Fibroblast of lung (primary cell): ENCODE measurements at regions not wholly inside any gene's neighbourhood (a gene's known extent, or its start where the extent isn't known, plus 50 kb on each side); places are given as distances from the start of the nearest gene placed in this dataset.

Experiments used
- DNase-seq, 2 donors: peaks; one replicate each; pipeline versions ENCODE4 v3.0.0 to v3.0.0-alpha.2; 2010; ENCODE audit warnings: low read depth in 2 of 2
- H2AFZ ChIP-seq: 2 replicates; pipeline ENCODE4 v1.5.1; 2012; ENCODE audit warnings: low read length, control low read depth, inconsistent platforms
- H3K27ac ChIP-seq: 2 replicates; pipeline ENCODE4 v1.5.1; 2011; ENCODE audit warnings: low read length, control low read depth; ENCODE audit not compliant: insufficient read depth
- H3K27me3 ChIP-seq: 2 replicates; pipeline ENCODE4 v1.5.1; 2011; ENCODE audit warnings: mild to moderate bottlenecking, low read length; ENCODE audit not compliant: control insufficient read depth, insufficient read depth
- H3K36me3 ChIP-seq: 2 replicates; pipeline ENCODE4 v1.5.1; 2011; ENCODE audit warnings: low read length; ENCODE audit not compliant: control insufficient read depth, insufficient read depth
- H3K4me1 ChIP-seq: 2 replicates; pipeline ENCODE4 v1.5.1; 2011; ENCODE audit warnings: low read length; ENCODE audit not compliant: control insufficient read depth, insufficient read depth; ENCODE audit errors: extremely low read depth
- H3K4me2 ChIP-seq: 2 replicates; pipeline ENCODE4 v1.5.1; 2011; ENCODE audit warnings: low read length, control low read depth; ENCODE audit not compliant: insufficient read depth; ENCODE audit errors: extremely low read depth
- H3K4me3 ChIP-seq, 4 experiments: fragments of 200-600 bp in 1 of 4; sonication (generic) in 1 of 4; replicated peaks in 1 of 4; 2 replicates each; pipeline ENCODE4 v1.5.1; 2011 to 2016; ENCODE audit warnings: low read length in 4 of 4, low read depth in 3 of 4, mild to moderate bottlenecking in 3 of 4, control low read depth in 2 of 4, inconsistent platforms in 1 of 4, mixed read lengths in 1 of 4; ENCODE audit not compliant: insufficient read depth in 1 of 4; ENCODE audit errors: control extremely low read depth in 1 of 4
- H3K79me2 ChIP-seq: 2 replicates; pipeline ENCODE4 v1.5.1; 2012; ENCODE audit warnings: mild to moderate bottlenecking, low read length, inconsistent platforms; ENCODE audit not compliant: control insufficient read depth, insufficient read depth
- H3K9ac ChIP-seq: 2 replicates; pipeline ENCODE4 v1.5.1; 2011; ENCODE audit warnings: mild to moderate bottlenecking, low read length, control low read depth; ENCODE audit not compliant: insufficient read depth
- H3K9me3 ChIP-seq: 2 replicates; pipeline ENCODE4 v1.5.1; 2012; ENCODE audit warnings: low read depth, low read length; ENCODE audit not compliant: control insufficient read depth, insufficient read depth
- H4K20me1 ChIP-seq: 2 replicates; pipeline ENCODE4 v1.5.1; 2011; ENCODE audit warnings: low read length; ENCODE audit not compliant: control insufficient read depth, insufficient read depth; ENCODE audit errors: extremely low read depth
- EZH2 ChIP-seq: IDR thresholded peaks from 2 replicates; pipeline ENCODE4 v1.5.1; 2012; ENCODE audit warnings: low read length, control low read depth, mild to moderate bottlenecking; ENCODE audit errors: missing control alignments
- TF ChIP-seq, protein P1 (sequence below), 2 donors: IDR thresholded peaks in 1 of 2; conservative IDR thresholded peaks in 1 of 2; 1 replicate in 1 of 2; 2 replicates in 1 of 2; pipeline ENCODE4 v1.5.1; 2011 to 2012; ENCODE audit warnings: low read length in 2 of 2, control low read depth in 1 of 2, inconsistent platforms in 1 of 2, low read depth in 1 of 2, mild to moderate bottlenecking in 1 of 2

DNA sequence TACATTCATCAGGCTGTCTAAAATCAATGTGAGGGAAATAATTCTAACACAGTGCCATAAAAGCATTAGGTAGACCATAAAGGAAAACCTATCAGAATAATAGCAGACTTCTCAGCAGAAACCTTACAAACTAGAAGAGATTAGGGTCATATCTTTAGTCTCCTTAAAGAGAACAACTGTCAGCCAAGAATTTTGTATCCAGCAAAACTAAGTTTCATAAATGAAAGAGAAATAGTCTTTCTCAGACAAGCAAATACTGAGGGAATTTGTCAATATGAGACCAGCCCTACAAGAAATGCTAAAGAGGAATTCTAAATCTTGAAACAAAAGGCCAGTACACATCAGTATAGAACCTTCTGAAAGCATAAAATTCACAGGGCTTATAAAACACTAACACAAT is 482.0 kb downstream of the SATB2 start:
- no peak for TF ChIP-seq EZH2
- TF ChIP-seq, protein P1, sequence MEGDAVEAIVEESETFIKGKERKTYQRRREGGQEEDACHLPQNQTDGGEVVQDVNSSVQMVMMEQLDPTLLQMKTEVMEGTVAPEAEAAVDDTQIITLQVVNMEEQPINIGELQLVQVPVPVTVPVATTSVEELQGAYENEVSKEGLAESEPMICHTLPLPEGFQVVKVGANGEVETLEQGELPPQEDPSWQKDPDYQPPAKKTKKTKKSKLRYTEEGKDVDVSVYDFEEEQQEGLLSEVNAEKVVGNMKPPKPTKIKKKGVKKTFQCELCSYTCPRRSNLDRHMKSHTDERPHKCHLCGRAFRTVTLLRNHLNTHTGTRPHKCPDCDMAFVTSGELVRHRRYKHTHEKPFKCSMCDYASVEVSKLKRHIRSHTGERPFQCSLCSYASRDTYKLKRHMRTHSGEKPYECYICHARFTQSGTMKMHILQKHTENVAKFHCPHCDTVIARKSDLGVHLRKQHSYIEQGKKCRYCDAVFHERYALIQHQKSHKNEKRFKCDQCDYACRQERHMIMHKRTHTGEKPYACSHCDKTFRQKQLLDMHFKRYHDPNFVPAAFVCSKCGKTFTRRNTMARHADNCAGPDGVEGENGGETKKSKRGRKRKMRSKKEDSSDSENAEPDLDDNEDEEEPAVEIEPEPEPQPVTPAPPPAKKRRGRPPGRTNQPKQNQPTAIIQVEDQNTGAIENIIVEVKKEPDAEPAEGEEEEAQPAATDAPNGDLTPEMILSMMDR (conservative IDR thresholded peaks at IDR 0.05 in 1 of 2, IDR thresholded peaks at IDR 0.05 in 1 of 2; ENCODE audit: low read depth in 1 of 2, low read length in 2 of 2) = no peak
- no peak overlapping the region for H3K9ac ChIP-seq
- no peak overlapping the region for H3K4me3 ChIP-seq
- no peak overlapping the region for H3K27ac ChIP-seq
- no peaks in the 10 kb centered on the region for H3K36me3 ChIP-seq
- no peak overlapping the region for H2AFZ ChIP-seq
- H3K79me2 ChIP-seq = no peaks in the 10 kb centered on the region
- no peak overlapping the region for H3K4me2 ChIP-seq
- H3K27me3 ChIP-seq = no peaks in the 10 kb centered on the region
- no peak for DNase-seq
- H3K4me1 ChIP-seq = no peaks in the 10 kb centered on the region
- H4K20me1 ChIP-seq = no peaks in the 10 kb centered on the region
- no peaks in the 10 kb centered on the region for H3K9me3 ChIP-seq

DNA sequence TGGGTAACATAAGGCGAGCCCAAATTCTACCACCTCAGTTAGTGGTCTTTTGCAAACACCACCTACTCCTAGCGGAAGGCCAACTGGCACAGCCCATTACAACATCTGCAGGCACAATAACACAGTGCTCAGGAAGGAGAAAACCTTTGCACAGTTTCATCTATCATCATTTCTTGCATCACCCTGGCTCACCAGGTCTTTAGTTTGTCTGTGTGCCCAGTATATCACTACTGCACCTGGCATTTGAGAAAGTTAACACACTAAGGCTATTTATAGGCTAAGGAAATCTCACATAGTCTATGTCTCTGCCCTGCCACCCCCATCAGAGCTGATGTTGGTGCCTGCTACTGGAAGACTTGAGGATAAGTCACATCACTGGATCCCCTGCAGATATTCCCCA is 484.0 kb downstream of the SATB2 start:
- no peaks in the 10 kb centered on the region for H3K4me1 ChIP-seq
- H4K20me1 ChIP-seq = no peaks in the 10 kb centered on the region
- no peaks in the 10 kb centered on the region for H3K36me3 ChIP-seq
- DNase-seq = no peak
- H3K4me2 ChIP-seq = no peak overlapping the region
- H3K27me3 ChIP-seq = no peaks in the 10 kb centered on the region
- no peak overlapping the region for H2AFZ ChIP-seq
- H3K27ac ChIP-seq = no peak overlapping the region
- H3K9ac ChIP-seq = no peak overlapping the region
- H3K4me3 ChIP-seq = no peak overlapping the region
- H3K79me2 ChIP-seq = no peaks in the 10 kb centered on the region
- TF ChIP-seq EZH2 = no peak
- TF ChIP-seq, protein P1 (conservative IDR thresholded peaks at IDR 0.05 in 1 of 2, IDR thresholded peaks at IDR 0.05 in 1 of 2; ENCODE audit: low read depth in 1 of 2, low read length in 2 of 2) = no peak
- no peaks in the 10 kb centered on the region for H3K9me3 ChIP-seq

DNA sequence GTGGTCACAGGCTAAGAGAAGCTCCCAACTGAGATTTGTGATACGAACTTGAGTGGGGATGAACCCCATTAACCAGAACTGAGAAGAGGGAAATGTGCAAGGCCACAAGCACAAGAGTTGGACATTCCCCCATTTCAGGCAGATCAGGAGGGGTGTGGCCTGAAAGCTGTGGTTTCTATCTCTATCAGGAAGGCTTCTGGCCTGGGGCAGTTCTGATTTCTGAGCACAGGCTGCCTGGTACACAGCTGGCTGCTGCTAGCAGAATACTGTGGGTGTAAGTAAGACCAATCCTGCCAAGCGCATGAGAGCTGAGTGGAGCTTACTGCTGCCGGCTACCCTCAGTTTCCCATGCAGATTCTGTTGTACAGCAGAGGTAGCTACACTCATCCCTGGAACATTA is 484.6 kb downstream of the SATB2 start:
- TF ChIP-seq, protein P1 (conservative IDR thresholded peaks at IDR 0.05 in 1 of 2, IDR thresholded peaks at IDR 0.05 in 1 of 2; ENCODE audit: low read depth in 1 of 2, low read length in 2 of 2) = no peak
- TF ChIP-seq EZH2 = no peak
- no peak for DNase-seq
- no peaks in the 10 kb centered on the region for H3K79me2 ChIP-seq

More for the DNA sequence above, 484.6 kb downstream of the SATB2 start:
- Histone ChIP-seq H4K20me1 (no peaks in the 10 kb centered on the region), H3K27ac (no peak overlapping the region), H2AFZ (no peak overlapping the region), H3K4me2 (no peak overlapping the region), H3K9me3 (no peaks in the 10 kb centered on the region), H3K4me1 (no peaks in the 10 kb centered on the region), H3K27me3 (no peaks in the 10 kb centered on the region), H3K36me3 (no peaks in the 10 kb centered on the region), H3K9ac (no peak overlapping the region), H3K4me3 (no peak overlapping the region)
